ENCODE measurements at regions not wholly inside any gene's neighbourhood (a gene's known extent, or its start where the extent isn't known, plus 50 kb on each side); places are given as distances from the start of the nearest gene placed in this dataset.
"Not testable (repeated sequence)": the region's sequence is repeated elsewhere in the genome, so short reads cannot be mapped to it uniquely, and the experiment has no call there.

DNA sequence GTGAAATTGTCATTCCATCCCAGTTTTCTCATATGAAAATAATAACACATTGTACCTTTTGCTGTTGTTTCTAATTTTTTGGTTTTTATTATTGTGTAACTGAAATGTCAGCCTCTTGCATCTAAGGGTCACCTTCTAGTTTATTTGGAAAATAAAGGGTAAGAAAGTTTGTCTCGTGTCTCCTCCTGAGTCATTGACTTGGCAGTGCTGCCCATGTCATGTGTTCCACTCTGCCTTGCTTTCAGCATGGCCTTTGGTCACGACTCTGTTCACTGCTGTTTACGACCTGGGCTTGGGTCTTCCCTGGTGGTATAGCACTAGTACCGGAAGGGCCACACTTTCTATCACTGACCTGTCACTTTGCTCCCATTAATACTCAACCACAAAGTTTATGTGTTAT, 171.4 kb upstream of the RSPO3 start:
- H3K4me1 ChIP-seq (ENCODE audit: control insufficient read depth, insufficient read depth, low read length): peaks cover 2% of the 10 kb centered on the region
- no peaks in the 10 kb centered on the region for H3K27me3 ChIP-seq (ENCODE audit: control insufficient read depth, insufficient read depth, low read length)
- no peak overlapping the region for H3K9ac ChIP-seq (ENCODE audit: low read length)
- no peak overlapping the region for H3K4me3 ChIP-seq (ENCODE audit: low read length)
- no peak overlapping the region for H3K27ac ChIP-seq (ENCODE audit: low read depth, low read length)
- no peaks in the 10 kb centered on the region for H3K36me3 ChIP-seq (ENCODE audit: control insufficient read depth, insufficient read depth, low read length)

GRCh38 chr6:126949786-126950185, 168.7 kb upstream of the RSPO3 start:
- no peaks in the 10 kb centered on the region for H3K27me3 ChIP-seq (ENCODE audit: control insufficient read depth, insufficient read depth, low read length)
- H3K36me3 ChIP-seq (ENCODE audit: control insufficient read depth, insufficient read depth, low read length): no peaks in the 10 kb centered on the region
- H3K4me3 ChIP-seq (ENCODE audit: low read length): no peak overlapping the region
- H3K9ac ChIP-seq (ENCODE audit: low read length): no peak overlapping the region
- no peak overlapping the region for H3K27ac ChIP-seq (ENCODE audit: low read depth, low read length)
- peaks cover 2% of the 10 kb centered on the region for H3K4me1 ChIP-seq (ENCODE audit: control insufficient read depth, insufficient read depth, low read length)

DNA sequence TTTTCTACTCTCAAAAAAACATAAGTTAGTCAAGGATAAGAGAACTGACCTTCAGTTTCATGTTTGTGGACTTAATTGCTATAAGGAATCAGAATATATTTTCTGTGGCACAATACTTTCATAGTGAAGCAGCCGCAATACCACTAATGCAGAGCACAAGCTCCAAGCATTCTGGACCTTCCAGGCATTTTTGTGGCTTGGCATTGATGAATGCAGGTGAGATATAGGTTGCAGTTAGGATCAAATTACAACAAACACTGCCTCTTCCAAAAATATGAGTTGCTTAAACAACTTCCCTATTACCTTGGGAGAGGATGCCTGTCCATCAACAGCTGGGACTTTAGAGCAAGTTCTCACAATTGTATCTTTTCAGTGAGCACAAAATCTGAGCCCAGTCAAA, 162.8 kb upstream of the RSPO3 start:
- Histone ChIP-seq H3K36me3 (ENCODE audit: control insufficient read depth, insufficient read depth, low read length) (no peaks in the 10 kb centered on the region), H3K4me3 (ENCODE audit: low read length) (no peak overlapping the region), H3K4me1 (ENCODE audit: control insufficient read depth, insufficient read depth, low read length) (no peaks in the 10 kb centered on the region), H3K9ac (ENCODE audit: low read length) (no peak overlapping the region), H3K27me3 (ENCODE audit: control insufficient read depth, insufficient read depth, low read length) (no peaks in the 10 kb centered on the region), H3K27ac (ENCODE audit: low read depth, low read length) (no peak overlapping the region)

GRCh38 chr6:126957721-126958120, 160.8 kb upstream of the RSPO3 start:
- no peak overlapping the region for H3K4me3 ChIP-seq (ENCODE audit: low read length)
- H3K27me3 ChIP-seq (ENCODE audit: control insufficient read depth, insufficient read depth, low read length): no peaks in the 10 kb centered on the region
- no peaks in the 10 kb centered on the region for H3K36me3 ChIP-seq (ENCODE audit: control insufficient read depth, insufficient read depth, low read length)
- H3K9ac ChIP-seq (ENCODE audit: low read length): no peak overlapping the region
- H3K4me1 ChIP-seq (ENCODE audit: control insufficient read depth, insufficient read depth, low read length): no peaks in the 10 kb centered on the region
- H3K27ac ChIP-seq (ENCODE audit: low read depth, low read length): no peak overlapping the region

DNA sequence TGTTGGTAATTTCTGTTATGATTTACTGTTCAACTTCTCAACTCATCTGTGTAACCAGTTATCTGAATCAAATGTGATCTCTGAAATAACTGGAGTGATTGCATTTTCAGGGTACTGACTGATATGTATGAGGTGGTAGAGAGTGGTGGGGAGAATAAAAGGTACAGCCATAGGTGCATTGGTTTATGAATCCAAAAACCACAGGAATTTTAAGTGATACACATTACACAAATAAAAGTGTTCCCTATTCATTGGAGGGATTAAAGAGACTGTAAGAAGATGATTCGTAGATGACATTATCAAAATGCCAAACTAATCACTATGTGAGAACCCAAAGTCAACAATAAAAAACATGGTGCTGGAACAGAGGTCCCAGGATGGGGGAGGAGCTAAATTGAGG, 158.7 kb upstream of the RSPO3 start:
- H3K27ac ChIP-seq (ENCODE audit: low read depth, low read length): no peak overlapping the region
- no peak overlapping the region for H3K4me3 ChIP-seq (ENCODE audit: low read length)
- H3K9ac ChIP-seq (ENCODE audit: low read length): no peak overlapping the region
- H3K4me1 ChIP-seq (ENCODE audit: control insufficient read depth, insufficient read depth, low read length): no peaks in the 10 kb centered on the region
- H3K27me3 ChIP-seq (ENCODE audit: control insufficient read depth, insufficient read depth, low read length): no peaks in the 10 kb centered on the region
- no peaks in the 10 kb centered on the region for H3K36me3 ChIP-seq (ENCODE audit: control insufficient read depth, insufficient read depth, low read length)

GRCh38 chr6:126963077-126963809, 155.2 kb upstream of the RSPO3 start:
- Histone ChIP-seq H3K4me3 (ENCODE audit: low read length) (no peak overlapping the region), H3K9ac (ENCODE audit: low read length) (no peak overlapping the region)

DNA sequence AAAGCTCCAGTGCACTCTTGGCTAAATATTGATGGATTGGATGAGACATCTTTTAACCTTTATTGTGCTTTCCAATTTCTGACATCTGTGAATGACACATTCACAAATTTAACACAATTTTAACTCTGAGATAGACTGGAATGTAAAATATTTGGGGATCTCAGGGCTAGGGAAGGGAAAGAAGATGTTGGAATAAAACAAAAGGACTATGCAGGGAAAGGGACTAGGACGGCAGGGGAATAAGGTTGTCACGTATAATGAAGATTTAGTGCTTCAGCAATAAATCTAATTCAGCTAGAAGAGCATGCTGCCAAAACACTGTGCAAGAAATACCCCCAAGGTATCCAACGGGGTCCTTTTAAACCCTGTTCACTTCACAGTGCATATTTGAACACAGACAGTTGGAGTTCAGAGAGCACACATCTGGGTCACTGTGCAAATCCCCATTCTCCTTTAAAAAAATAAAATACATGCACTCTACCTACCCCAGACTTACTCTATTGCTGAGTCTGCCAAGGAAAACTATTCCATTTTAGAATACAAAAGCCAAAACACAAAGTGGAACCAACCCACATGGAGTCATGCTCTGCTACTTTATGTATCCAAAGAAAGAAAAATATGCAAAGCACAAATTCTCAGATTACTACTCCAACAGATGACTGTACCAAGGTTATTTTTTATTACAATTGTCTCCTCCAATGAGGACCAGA, 151.0 kb upstream of the RSPO3 start:
- no peaks in the 10 kb centered on the region for H3K36me3 ChIP-seq (ENCODE audit: control insufficient read depth, insufficient read depth, low read length)

More at GRCh38 chr6:126963077-126963809, 155.2 kb upstream of the RSPO3 start:
- H3K27me3 ChIP-seq (ENCODE audit: control insufficient read depth, insufficient read depth, low read length): no peaks in the 10 kb centered on the region
- no peak overlapping the region for H3K27ac ChIP-seq (ENCODE audit: low read depth, low read length)
- H3K4me1 ChIP-seq (ENCODE audit: control insufficient read depth, insufficient read depth, low read length): no peaks in the 10 kb centered on the region
- no peaks in the 10 kb centered on the region for H3K36me3 ChIP-seq (ENCODE audit: control insufficient read depth, insufficient read depth, low read length)

DNA sequence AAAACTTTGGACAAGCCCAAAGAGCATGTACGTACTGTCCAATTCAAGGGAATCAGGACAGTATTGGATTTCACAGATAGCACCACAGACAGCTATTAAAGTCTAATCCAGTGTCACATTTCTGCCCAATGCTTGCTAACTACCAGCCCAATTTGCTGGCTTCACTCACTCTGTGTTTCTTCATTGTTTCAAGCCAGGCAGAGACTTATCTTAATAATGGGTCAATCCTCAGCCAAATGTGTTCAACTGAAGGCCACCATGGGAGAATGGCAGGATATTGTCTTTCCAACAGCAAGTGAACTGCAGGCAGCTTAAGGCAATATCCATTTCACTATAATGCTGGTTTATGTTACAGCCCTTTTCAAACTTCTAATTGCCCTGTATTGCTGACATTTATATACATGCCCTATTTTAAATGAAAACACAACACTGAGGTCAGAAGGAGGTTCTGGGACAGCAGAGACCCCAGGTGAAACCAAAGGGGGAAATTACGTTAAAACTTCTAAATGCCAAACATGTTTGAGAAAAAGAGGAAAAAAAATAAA, 142.1 kb upstream of the RSPO3 start:
- H3K4me1 ChIP-seq (ENCODE audit: control insufficient read depth, insufficient read depth, low read length): no peaks in the 10 kb centered on the region
- H3K27me3 ChIP-seq (ENCODE audit: control insufficient read depth, insufficient read depth, low read length): no peaks in the 10 kb centered on the region
- no peak overlapping the region for H3K9ac ChIP-seq (ENCODE audit: low read length)
- no peak overlapping the region for H3K27ac ChIP-seq (ENCODE audit: low read depth, low read length)
- H3K4me3 ChIP-seq (ENCODE audit: low read length): no peak overlapping the region
- H3K36me3 ChIP-seq (ENCODE audit: control insufficient read depth, insufficient read depth, low read length): no peaks in the 10 kb centered on the region

More for the DNA sequence above, 151.0 kb upstream of the RSPO3 start:
- Histone ChIP-seq H3K4me1 (ENCODE audit: control insufficient read depth, insufficient read depth, low read length) (no peaks in the 10 kb centered on the region), H3K27ac (ENCODE audit: low read depth, low read length) (no peak overlapping the region), H3K27me3 (ENCODE audit: control insufficient read depth, insufficient read depth, low read length) (no peaks in the 10 kb centered on the region), H3K4me3 (ENCODE audit: low read length) (no peak overlapping the region), H3K9ac (ENCODE audit: low read length) (no peak overlapping the region)

DNA sequence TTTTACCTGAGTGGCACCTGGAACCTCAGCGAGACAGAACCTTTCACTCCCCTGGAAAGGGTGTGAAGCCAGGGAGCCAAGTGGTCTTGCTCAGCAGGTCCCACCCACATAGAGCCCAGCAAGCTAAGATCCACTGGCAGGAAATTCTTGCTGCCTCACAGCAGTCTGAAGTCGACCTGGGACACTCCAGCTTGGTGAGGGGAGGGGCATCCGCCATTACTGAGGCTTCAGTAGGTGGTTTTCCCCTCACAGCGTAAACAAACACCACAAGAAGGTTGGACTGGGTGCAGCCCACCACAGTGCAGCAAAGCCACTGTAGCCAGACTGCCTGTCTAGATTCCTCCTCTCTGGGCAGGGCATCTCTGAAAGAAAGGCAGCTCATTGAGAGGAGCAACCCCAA, 134.7 kb upstream of the RSPO3 start:
- no peaks in the 10 kb centered on the region for H3K4me1 ChIP-seq (ENCODE audit: control insufficient read depth, insufficient read depth, low read length)
- no peak overlapping the region for H3K27ac ChIP-seq (ENCODE audit: low read depth, low read length)
- H3K4me3 ChIP-seq (ENCODE audit: low read length): no peak overlapping the region
- H3K36me3 ChIP-seq (ENCODE audit: control insufficient read depth, insufficient read depth, low read length): no peaks in the 10 kb centered on the region
- no peak overlapping the region for H3K9ac ChIP-seq (ENCODE audit: low read length)
- H3K27me3 ChIP-seq (ENCODE audit: control insufficient read depth, insufficient read depth, low read length): no peaks in the 10 kb centered on the region

DNA sequence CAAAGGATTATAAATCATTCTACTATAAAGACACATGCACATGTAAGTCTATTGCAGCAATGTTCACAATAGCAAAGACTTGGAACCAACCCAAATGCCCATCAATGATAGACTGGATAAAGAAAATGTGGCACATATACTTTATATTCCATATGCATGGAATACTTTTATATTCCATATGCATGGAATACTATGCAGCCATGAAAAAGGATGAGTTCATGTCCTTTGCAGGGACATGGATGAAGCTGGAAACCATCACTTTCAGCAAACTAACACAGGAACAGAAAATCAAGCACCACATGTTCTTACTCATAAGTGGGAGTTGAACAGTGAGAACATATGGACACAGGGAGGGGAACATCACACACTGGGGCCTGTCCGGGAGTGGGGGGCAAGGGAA, 130.3 kb upstream of the RSPO3 start:
- H3K4me3 ChIP-seq (ENCODE audit: low read length); H3K27me3 ChIP-seq (ENCODE audit: control insufficient read depth, insufficient read depth, low read length); H3K36me3 ChIP-seq (ENCODE audit: control insufficient read depth, insufficient read depth, low read length); H3K4me1 ChIP-seq (ENCODE audit: control insufficient read depth, insufficient read depth, low read length); H3K9ac ChIP-seq (ENCODE audit: low read length); H3K27ac ChIP-seq (ENCODE audit: low read depth, low read length): not testable (repeated sequence)

DNA sequence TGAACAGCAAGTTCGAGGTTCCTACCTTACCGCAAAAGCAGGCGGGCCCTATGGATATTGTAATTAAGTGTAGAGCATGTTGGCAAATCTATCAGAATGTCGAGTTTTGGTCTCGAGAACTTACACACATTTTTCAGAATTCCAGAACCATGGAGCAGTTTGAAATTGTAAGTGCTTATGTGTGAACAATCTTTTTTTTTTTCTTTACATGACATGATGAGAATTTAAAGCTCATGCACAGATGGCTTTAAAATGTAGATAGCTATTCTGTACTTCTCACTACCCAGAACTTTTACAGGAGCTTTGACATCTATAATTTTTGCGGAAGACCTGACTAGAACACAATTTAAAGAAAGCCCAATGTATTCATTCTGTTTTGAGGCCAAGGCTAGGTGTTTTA, 117.8 kb upstream of the RSPO3 start:
- Histone ChIP-seq H3K4me3 (ENCODE audit: low read length) (no peak overlapping the region), H3K9ac (ENCODE audit: low read length) (no peak overlapping the region), H3K36me3 (ENCODE audit: control insufficient read depth, insufficient read depth, low read length) (no peaks in the 10 kb centered on the region), H3K27me3 (ENCODE audit: control insufficient read depth, insufficient read depth, low read length) (no peaks in the 10 kb centered on the region), H3K27ac (ENCODE audit: low read depth, low read length) (no peak overlapping the region), H3K4me1 (ENCODE audit: control insufficient read depth, insufficient read depth, low read length) (no peaks in the 10 kb centered on the region)

DNA sequence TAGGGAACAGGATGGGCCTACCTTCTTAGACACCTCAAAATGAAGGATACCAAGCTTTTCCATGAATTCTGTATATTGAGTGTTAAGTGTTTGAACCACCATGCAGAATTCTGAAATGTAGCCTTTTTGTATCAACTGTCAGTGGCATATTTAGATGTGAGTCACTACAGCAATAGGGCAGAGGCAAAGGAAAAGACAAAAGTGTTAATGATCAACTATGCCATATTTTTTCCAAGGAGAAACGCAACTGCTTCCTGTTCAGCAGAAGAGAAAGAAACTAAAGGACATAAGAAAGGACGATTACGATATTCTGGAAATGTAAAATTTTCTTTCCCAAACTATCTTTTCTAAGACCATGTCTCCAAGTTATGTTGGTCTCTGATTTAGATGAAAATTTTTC, 104.6 kb upstream of the RSPO3 start:
- no peak overlapping the region for H3K9ac ChIP-seq (ENCODE audit: low read length)

DNA sequence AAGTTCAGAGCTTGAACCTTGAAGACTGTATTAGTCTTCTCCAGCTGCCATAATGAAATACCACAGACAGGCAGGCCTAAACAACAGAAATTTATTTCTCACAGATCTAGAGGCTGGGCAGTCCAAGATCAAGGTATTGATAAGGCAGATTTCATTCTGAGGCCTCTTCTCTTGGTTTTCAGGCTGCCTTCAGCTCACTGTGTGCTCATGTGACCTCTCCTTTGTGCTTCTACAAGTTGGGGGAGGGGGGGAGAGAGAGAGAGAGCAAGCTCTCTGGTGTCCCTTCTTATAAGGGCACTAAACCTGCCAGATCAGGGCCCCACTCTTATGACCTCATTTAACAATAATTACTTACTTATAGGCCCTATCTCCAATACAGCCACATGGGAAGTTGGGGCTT, 102.6 kb upstream of the RSPO3 start:
- no peak overlapping the region for H3K4me3 ChIP-seq (ENCODE audit: low read length)
- no peak overlapping the region for H3K9ac ChIP-seq (ENCODE audit: low read length)
- H3K36me3 ChIP-seq (ENCODE audit: control insufficient read depth, insufficient read depth, low read length): no peaks in the 10 kb centered on the region
- H3K27ac ChIP-seq (ENCODE audit: low read depth, low read length): no peak overlapping the region
- H3K4me1 ChIP-seq (ENCODE audit: control insufficient read depth, insufficient read depth, low read length): no peaks in the 10 kb centered on the region
- no peaks in the 10 kb centered on the region for H3K27me3 ChIP-seq (ENCODE audit: control insufficient read depth, insufficient read depth, low read length)

More for the DNA sequence above, 104.6 kb upstream of the RSPO3 start:
- Histone ChIP-seq H3K4me1 (ENCODE audit: control insufficient read depth, insufficient read depth, low read length) (no peaks in the 10 kb centered on the region), H3K36me3 (ENCODE audit: control insufficient read depth, insufficient read depth, low read length) (no peaks in the 10 kb centered on the region), H3K4me3 (ENCODE audit: low read length) (no peak overlapping the region), H3K27me3 (ENCODE audit: control insufficient read depth, insufficient read depth, low read length) (no peaks in the 10 kb centered on the region), H3K27ac (ENCODE audit: low read depth, low read length) (no peak overlapping the region)

All from rectal smooth muscle tissue (tissue), 1 donor.